ENCODE measurements at regions not wholly inside any gene's neighbourhood (a gene's known extent, or its start where the extent isn't known, plus 50 kb on each side); places are given as distances from the start of the nearest gene placed in this dataset.

- DNase-seq (ENCODE audit: low spot score), result no peak
Measured at GRCh38 chr12:91240386-91241095, 57.9 kb upstream of the DCN start.

DNA sequence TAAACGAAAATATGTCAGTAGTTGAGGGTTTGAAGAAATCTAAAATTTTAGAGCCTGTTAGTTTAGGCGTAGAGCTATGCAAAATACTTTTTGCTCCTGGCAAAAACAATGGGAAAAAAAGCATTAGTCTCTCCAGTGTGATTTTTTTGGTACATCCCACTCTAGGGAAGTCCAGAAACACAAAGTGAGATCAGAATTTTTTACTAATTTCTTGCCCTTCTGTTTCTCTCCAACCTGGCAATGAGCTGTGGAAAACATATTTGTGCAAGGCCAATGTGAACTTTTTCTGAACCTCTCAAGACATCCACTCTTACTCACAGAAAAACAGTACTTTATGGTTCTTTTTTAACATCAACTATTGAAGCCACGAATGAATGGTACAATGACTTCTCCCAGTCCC is 56.9 kb upstream of the DCN start:
- no peak for DNase-seq (ENCODE audit: low spot score)

Data from ecto neural progenitor cell (in vitro differentiated cells).